Sigmoid colon (tissue), 6 donors: ENCODE measurements at regions not wholly inside any gene's neighbourhood (a gene's known extent, or its start where the extent isn't known, plus 50 kb on each side); places are given as distances from the start of the nearest gene placed in this dataset.
"Not testable (repeated sequence)": the region's sequence is repeated elsewhere in the genome, so short reads cannot be mapped to it uniquely, and the experiment has no call there.

Experiments
- DNase-seq: peaks from one replicate; pipeline ENCODE4 v3.0.0-alpha.2; 2019
- H3K27ac ChIP-seq, 4 donors: fragments of 200-600 bp; sonication (generic); one replicate each; pipeline ENCODE4 v1.5.1; 2016 to 2019; ENCODE audit warnings: mild to moderate bottlenecking in 1 of 4
- H3K27me3 ChIP-seq, 3 donors: fragments of 200-600 bp; sonication (generic); one replicate each; pipeline ENCODE4 v1.5.1; 2019; ENCODE audit warnings: mild to moderate bottlenecking in 1 of 3
- H3K36me3 ChIP-seq, 4 donors: fragments of 200-600 bp; sonication (generic); one replicate each; pipeline ENCODE4 v1.5.1; 2016 to 2019
- H3K4me1 ChIP-seq, 4 donors: fragments of 200-600 bp; sonication (generic); one replicate each; pipeline ENCODE4 v1.5.1; 2017 to 2019
- H3K4me3 ChIP-seq, 4 donors: fragments of 200-600 bp; sonication (generic); one replicate each; pipeline ENCODE4 v1.5.1; 2017 to 2019; ENCODE audit warnings: mild to moderate bottlenecking in 2 of 4, moderate library complexity in 1 of 4
- H3K9me3 ChIP-seq, 4 donors: fragments of 200-600 bp in 3 of 4; sonication (generic) in 3 of 4; one replicate each; pipeline versions ENCODE4 v1.5.1 to v1.6.1; 2013 to 2019
- EP300 ChIP-seq, 4 donors: sonication (generic); formaldehyde crosslinking; IDR thresholded peaks; one replicate each; pipeline ENCODE4 v1.6.1; 2017; ENCODE audit warnings: antibody characterized with exemption in 4 of 4
- POLR2A ChIP-seq, 2 donors: fragments of 450-650 bp; IDR thresholded peaks; one replicate each; pipeline ENCODE4 v1.6.1; 2016; ENCODE audit warnings: antibody characterized with exemption in 2 of 2, mild to moderate bottlenecking in 2 of 2, moderate library complexity in 2 of 2
- POLR2AphosphoS5 ChIP-seq, 4 donors: sonication (generic); formaldehyde crosslinking; IDR thresholded peaks; one replicate each; pipeline ENCODE4 v1.6.1; 2017; ENCODE audit warnings: antibody characterized with exemption in 4 of 4
- WGBS, 2 donors: extraction: QIAGEN DNeasy Blood & Tissue Kit; methylation state at CpG; one replicate each; pipeline ENCODE4 v1.1.7; 2013; 5-methylcytosine and 5-hydroxymethylcytosine counted together
- intact Hi-C: fragments of 100-400 bp; cut with DNase I; formaldehyde crosslinking; loops from one replicate; pipeline ENCODE4 v1.15.1; 2023
- TF ChIP-seq, protein P1 (sequence below), 4 experiments: fragments of 450-650 bp in 3 of 4; fragments of 200-600 bp in 1 of 4; IDR thresholded peaks; one replicate each; pipeline ENCODE4 v1.5.1; 2016 to 2019; ENCODE audit warnings: antibody characterized with exemption in 4 of 4, mild to moderate bottlenecking in 3 of 4, moderate library complexity in 2 of 4
- donor health status: healthy with polysubstance abuse.
- donor health status: healthy.

GRCh38 chr13:26488236-26489003 is 69.1 kb upstream of the WASF3 start:
- 83 to 88% methylated on average over 18 of the region's 18 CpGs for WGBS, 2 donors
- intact Hi-C loops: loop anchor here (5.0 kb wide), 2 partner anchors 66 to 236 kb away; partner anchors contain the start of gene CDK8
- no peak for TF ChIP-seq POLR2A (IDR thresholded peaks at IDR 0.05)
- no peak for TF ChIP-seq EP300 (IDR thresholded peaks at IDR 0.05)
- TF ChIP-seq POLR2AphosphoS5 (IDR thresholded peaks at IDR 0.05): no peak
- TF ChIP-seq, protein P1, sequence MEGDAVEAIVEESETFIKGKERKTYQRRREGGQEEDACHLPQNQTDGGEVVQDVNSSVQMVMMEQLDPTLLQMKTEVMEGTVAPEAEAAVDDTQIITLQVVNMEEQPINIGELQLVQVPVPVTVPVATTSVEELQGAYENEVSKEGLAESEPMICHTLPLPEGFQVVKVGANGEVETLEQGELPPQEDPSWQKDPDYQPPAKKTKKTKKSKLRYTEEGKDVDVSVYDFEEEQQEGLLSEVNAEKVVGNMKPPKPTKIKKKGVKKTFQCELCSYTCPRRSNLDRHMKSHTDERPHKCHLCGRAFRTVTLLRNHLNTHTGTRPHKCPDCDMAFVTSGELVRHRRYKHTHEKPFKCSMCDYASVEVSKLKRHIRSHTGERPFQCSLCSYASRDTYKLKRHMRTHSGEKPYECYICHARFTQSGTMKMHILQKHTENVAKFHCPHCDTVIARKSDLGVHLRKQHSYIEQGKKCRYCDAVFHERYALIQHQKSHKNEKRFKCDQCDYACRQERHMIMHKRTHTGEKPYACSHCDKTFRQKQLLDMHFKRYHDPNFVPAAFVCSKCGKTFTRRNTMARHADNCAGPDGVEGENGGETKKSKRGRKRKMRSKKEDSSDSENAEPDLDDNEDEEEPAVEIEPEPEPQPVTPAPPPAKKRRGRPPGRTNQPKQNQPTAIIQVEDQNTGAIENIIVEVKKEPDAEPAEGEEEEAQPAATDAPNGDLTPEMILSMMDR (IDR thresholded peaks at IDR 0.05): no peak
- Histone ChIP-seq H3K36me3 (no peaks in the 10 kb centered on the region), H3K27me3 (no peaks in the 10 kb centered on the region), H3K4me3 (no peak overlapping the region), H3K9me3 (no peaks in the 10 kb centered on the region), H3K4me1 (peaks cover 0 to 32% (median 25%) of the 10 kb centered on the region in 4 donors), H3K27ac (peak overlapping the region in 2 of 4 donors; percentile 77 to 84)
- peak; percentile 40 for DNase-seq

- intact Hi-C loops, H3K36me3 ChIP-seq, H3K4me3 ChIP-seq, H3K9me3 ChIP-seq, H3K27me3 ChIP-seq, H3K27ac ChIP-seq: not testable (repeated sequence)
- peaks cover 0 to 37% (median 23%) of the 10 kb centered on the region in 4 donors for H3K4me1 ChIP-seq
- DNase-seq: peak; percentile 34
- 88 to 95% methylated on average over 5 of the region's 5 CpGs for WGBS, 2 donors
Observed at GRCh38 chr13:26492301-26492700, 65.2 kb upstream of the WASF3 start.

DNA sequence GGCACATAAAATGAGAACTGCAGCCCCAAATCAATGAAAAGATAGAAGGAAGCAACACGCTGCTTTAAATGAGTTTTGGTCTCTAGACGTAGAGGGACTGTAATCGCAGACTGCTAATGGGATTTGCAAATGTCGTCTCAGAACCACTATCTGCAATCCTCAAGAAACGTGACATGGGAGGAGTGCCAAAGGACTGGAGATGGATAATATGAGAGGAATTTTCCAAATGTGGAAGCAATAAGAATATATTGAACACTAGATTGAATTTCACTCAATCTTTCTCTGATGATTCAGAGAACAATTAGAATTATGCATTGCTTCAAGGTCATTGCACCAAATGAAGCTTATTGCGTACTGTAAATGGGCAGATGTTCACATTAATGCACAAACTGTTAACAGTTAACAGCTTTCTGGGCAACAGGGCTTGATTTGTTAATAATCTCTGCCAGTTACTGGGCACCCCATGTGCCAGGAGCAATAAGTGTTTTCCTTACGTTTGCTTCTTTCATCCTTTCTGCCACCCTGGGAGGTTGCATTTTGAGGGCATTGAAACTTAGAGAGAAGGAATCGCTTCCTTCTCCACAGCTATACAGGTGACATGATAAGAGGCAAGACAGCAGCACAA is 62.8 kb upstream of the WASF3 start:
- no peaks in the 10 kb centered on the region for H3K9me3 ChIP-seq
- WGBS, 2 donors: 74 to 84% methylated on average over 8 of the region's 8 CpGs
- no peaks in the 10 kb centered on the region for H3K27me3 ChIP-seq
- no peak overlapping the region for H3K4me3 ChIP-seq
- H3K27ac ChIP-seq: no peak overlapping the region
- no peaks in the 10 kb centered on the region for H3K36me3 ChIP-seq
- TF ChIP-seq EP300 (IDR thresholded peaks at IDR 0.05): no peak
- no peak for TF ChIP-seq POLR2AphosphoS5 (IDR thresholded peaks at IDR 0.05)
- no peak for TF ChIP-seq POLR2A (IDR thresholded peaks at IDR 0.05)
- TF ChIP-seq, protein P1 (IDR thresholded peaks at IDR 0.05): no peak
- peak; percentile 12 for DNase-seq
- H3K4me1 ChIP-seq: peaks cover 0 to 27% (median 19%) of the 10 kb centered on the region in 4 donors
- intact Hi-C loops: loop anchor here (5.0 kb wide), 2 partner anchors 117 to 203 kb away; no protein-coding TSS in a partner anchor

- 75 to 79% methylated on average over 3 of the region's 3 CpGs for WGBS, 2 donors
- TF ChIP-seq POLR2AphosphoS5 (IDR thresholded peaks at IDR 0.05) (no peak), EP300 (IDR thresholded peaks at IDR 0.05) (no peak), POLR2A (IDR thresholded peaks at IDR 0.05) (no peak)
- TF ChIP-seq, protein P1 (IDR thresholded peaks at IDR 0.05): no peak
- Histone ChIP-seq H3K4me1 (peaks cover 0 to 27% (median 19%) of the 10 kb centered on the region in 4 donors), H3K27me3 (no peaks in the 10 kb centered on the region), H3K27ac (peak overlapping the region in 1 of 4 donors; percentile 13), H3K4me3 (no peak overlapping the region), H3K9me3 (no peaks in the 10 kb centered on the region), H3K36me3 (no peaks in the 10 kb centered on the region)
- DNase-seq: peak; percentile 47
- intact Hi-C loops: loop anchor here (2.0 to 5.0 kb wide), 3 partner anchors 118 to 273 kb away; partner anchors contain the start of gene RNF6
Observed at GRCh38 chr13:26495750-26496149, 61.7 kb upstream of the WASF3 start.

GRCh38 chr13:26497968-26498511 is 59.4 kb upstream of the WASF3 start:
- no peak for DNase-seq
- Histone ChIP-seq H3K9me3 (no peaks in the 10 kb centered on the region), H3K36me3 (no peaks in the 10 kb centered on the region), H3K4me1 (peaks cover 0 to 27% (median 19%) of the 10 kb centered on the region in 4 donors), H3K27me3 (no peaks in the 10 kb centered on the region), H3K27ac (no peak overlapping the region), H3K4me3 (no peak overlapping the region)
- 72 to 87% methylated on average over 5 of the region's 5 CpGs for WGBS, 2 donors
- intact Hi-C loops: loop anchor here (1.0 to 5.0 kb wide), 4 partner anchors 121 to 314 kb away; partner anchors contain the start of gene RNF6
- TF ChIP-seq POLR2AphosphoS5 (IDR thresholded peaks at IDR 0.05) (no peak), EP300 (IDR thresholded peaks at IDR 0.05) (no peak), POLR2A (IDR thresholded peaks at IDR 0.05) (no peak)
- TF ChIP-seq, protein P1 (IDR thresholded peaks at IDR 0.05): no peak
